ENCODE measurements at regions not wholly inside any gene's neighbourhood (a gene's known extent, or its start where the extent isn't known, plus 50 kb on each side); places are given as distances from the start of the nearest gene placed in this dataset.
"Not testable (repeated sequence)": the region's sequence is repeated elsewhere in the genome, so short reads cannot be mapped to it uniquely, and the experiment has no call there.

DNA sequence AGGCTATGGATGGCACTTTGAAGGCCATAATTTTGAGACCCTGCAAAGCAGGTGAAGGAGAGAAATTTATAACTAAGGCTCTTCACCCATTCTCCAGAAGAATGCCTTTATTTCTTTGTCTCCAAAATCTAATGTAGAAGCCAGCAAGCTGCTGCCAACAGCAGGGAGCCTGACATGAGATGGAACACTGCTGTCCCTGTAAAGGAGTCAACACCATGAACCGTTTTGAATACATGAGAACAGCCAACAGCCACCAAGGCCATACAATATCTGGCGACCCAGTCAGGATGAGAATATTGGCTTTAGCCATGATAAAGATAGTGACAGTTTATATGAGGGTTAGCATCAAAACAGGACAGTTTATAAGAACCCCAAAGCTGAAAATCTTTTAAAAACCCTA lies 121.2 kb upstream of the LIFR start:
- no peak overlapping the region for H3K4me3 Mint-ChIP-seq
- H3K4me1 Mint-ChIP-seq (ENCODE audit: low read depth), result no peaks in the 10 kb centered on the region
- H3K36me3 Mint-ChIP-seq (ENCODE audit: low read depth), result no peaks in the 10 kb centered on the region
- no peak overlapping the region for H3K27ac Mint-ChIP-seq
- H3K27me3 Mint-ChIP-seq, result no peaks in the 10 kb centered on the region
- no peaks in the 10 kb centered on the region for H3K9me3 Mint-ChIP-seq
- intact Hi-C loops (cut with micrococcal nuclease), result no loop called here

DNA sequence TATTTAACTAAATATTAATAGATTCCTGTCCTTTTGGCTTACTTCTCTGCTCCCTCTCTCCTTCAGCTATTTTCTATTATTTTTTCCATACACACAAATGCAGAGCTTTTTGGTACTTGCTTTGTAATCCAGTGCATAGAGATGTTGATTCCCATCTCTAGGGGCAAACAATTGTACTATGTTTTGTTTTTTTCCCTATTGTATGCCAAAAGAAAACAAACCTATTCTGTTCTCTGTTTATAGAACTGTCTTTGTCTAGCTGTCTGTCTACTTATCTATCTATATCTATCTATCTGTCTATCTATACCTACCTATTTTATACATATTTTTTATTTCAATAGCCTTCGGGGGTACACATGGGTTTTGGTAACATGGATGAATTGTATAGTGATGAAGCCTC lies 121.6 kb upstream of the LIFR start:
- Mint-ChIP-seq H3K36me3 (ENCODE audit: low read depth) (no peaks in the 10 kb centered on the region), H3K4me1 (ENCODE audit: low read depth) (no peaks in the 10 kb centered on the region), H3K27ac (no peak overlapping the region), H3K4me3 (no peak overlapping the region), H3K27me3 (no peaks in the 10 kb centered on the region), H3K9me3 (no peaks in the 10 kb centered on the region)
- intact Hi-C loops (cut with micrococcal nuclease), result no loop called here

DNA sequence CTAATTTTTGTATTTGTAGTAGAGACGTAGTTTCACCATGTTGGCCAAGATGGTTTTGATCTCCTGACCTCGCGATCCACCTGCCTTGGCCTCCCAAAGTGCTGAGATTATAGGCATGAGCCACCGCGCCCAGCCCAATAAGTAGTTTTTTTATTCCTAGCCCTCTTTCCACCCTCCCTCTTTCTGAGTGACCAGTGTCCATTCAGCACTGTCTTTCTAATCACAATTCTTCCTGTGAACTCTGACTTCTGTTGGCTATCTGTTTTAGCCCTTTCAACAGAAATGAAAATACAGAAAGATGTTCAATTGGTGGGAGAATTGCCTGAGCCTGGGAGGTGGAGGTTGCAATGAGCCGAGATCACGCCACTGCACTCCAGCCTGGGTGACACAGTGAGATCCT lies 122.3 kb upstream of the LIFR start:
- H3K27ac Mint-ChIP-seq; H3K36me3 Mint-ChIP-seq (ENCODE audit: low read depth); H3K27me3 Mint-ChIP-seq; H3K4me3 Mint-ChIP-seq; H3K4me1 Mint-ChIP-seq (ENCODE audit: low read depth); H3K9me3 Mint-ChIP-seq; intact Hi-C loops (cut with micrococcal nuclease): not testable (repeated sequence)

DNA sequence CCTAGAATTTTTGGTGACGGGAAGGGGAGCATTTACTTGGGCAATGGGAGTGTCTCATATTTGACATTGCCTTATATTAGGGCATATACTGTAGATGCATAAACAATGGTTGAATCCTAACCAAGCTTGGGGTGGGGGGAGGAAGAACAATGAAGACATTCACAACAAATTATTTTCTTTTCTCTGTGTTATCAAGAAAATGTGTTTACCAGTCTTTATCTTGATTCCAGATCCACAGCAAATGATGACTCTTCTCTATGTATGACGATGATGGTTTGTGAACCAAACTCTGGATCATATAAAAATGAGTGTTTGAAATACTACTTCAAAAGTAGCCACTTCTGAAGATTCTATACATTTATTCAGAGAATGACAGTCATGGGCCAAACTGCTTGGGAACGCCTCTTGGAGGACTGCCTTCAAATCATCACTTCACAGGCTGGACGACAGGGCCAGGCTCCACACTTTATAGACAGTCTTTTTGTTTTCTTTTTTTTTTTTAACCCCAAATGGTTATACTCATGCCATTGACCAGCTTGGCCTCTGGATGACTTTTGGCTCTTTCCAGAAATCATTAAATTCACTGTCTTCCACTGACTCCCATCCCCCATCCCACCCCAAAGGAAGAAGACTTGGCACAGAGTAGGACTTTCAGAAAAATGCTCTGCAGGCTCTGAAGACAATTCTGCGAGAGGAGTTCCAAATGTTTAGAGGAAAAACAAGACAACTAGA lies 123.8 kb upstream of the LIFR start:
- Mint-ChIP-seq H3K9me3 (no peaks in the 10 kb centered on the region), H3K27ac (no peak overlapping the region), H3K27me3 (no peaks in the 10 kb centered on the region), H3K4me1 (ENCODE audit: low read depth) (no peaks in the 10 kb centered on the region), H3K4me3 (no peak overlapping the region), H3K36me3 (ENCODE audit: low read depth) (no peaks in the 10 kb centered on the region)
- intact Hi-C loops (cut with micrococcal nuclease), result no loop called here

DNA sequence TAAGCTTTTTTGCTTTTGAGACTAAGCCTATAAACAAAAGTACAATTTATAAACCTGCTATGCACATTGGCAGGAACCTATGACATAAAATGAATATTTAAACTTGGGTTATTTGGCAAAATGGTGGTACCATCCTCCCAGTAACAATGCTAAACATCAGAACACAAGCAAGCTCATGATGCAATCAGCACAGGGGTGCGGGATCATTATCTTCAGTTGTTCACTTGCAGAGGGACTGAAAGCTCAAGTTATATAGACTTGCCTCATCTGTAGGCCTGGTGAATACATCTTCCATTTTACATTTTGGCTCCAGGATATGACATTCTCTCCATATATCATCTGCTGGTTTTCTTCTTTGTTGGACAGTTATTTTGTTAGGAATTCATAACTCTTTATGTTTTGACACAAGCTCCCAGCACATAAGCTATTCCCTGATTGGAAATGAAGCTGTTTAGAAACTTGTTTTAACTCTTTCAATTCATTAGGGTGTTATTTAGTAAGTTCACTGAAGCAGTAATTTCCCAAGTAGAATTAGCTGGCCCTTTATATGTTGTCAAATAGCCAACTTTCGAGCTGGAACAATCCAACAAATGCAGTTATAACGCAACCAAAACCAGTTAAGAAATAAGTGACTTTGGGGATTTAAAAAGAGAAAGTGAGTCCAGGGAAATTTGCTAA lies 124.7 kb upstream of the LIFR start:
- H3K4me3 Mint-ChIP-seq, result no peak overlapping the region
- no peaks in the 10 kb centered on the region for H3K27me3 Mint-ChIP-seq
- H3K9me3 Mint-ChIP-seq, result no peaks in the 10 kb centered on the region
- no peaks in the 10 kb centered on the region for H3K36me3 Mint-ChIP-seq (ENCODE audit: low read depth)
- H3K4me1 Mint-ChIP-seq (ENCODE audit: low read depth), result no peaks in the 10 kb centered on the region
- intact Hi-C loops (cut with micrococcal nuclease), result no loop called here
- no peak overlapping the region for H3K27ac Mint-ChIP-seq

DNA sequence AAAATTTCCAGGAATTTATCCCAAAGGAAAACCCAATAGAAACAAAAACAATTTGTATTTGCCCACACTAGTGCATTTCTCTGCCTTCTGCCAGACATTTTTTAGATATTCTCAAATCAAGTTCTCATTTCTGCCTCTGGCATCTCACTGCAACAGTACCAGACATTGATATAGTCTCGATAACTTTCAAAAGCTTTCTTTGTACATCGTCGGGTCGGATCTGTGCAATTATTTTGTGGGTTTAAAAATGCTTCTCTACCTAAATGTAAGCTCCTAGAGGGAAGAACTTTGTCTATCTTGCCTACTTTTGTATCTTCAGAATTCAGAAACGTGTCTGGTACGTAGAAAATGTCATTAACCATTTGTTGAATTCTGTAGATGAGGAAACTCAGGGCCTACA lies 125.5 kb upstream of the LIFR start:
- H3K4me1 Mint-ChIP-seq (ENCODE audit: low read depth), result no peaks in the 10 kb centered on the region
- no peak overlapping the region for H3K4me3 Mint-ChIP-seq
- H3K27ac Mint-ChIP-seq, result no peak overlapping the region
- no peaks in the 10 kb centered on the region for H3K36me3 Mint-ChIP-seq (ENCODE audit: low read depth)
- intact Hi-C loops (cut with micrococcal nuclease), result no loop called here
- H3K27me3 Mint-ChIP-seq, result no peaks in the 10 kb centered on the region
- no peaks in the 10 kb centered on the region for H3K9me3 Mint-ChIP-seq

DNA sequence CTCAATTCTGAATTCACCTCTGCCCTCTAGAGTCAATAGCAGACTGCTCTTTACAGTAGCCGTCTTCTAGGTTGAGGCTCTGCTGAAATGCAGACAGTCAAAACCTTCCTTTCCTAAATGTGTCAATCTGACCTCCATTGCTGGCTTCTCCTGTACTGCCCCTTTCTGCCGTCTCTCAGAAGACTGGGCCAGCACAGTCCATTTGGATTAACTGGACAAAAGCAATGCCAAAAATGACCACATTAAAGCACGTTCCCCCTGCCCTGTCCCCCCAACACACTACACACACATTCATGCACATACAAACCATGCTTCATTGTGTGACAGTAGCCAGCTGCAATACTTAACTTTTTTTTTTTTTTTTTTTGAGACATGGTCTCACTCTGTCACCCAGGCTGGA lies 130.2 kb upstream of the LIFR start:
- Mint-ChIP-seq H3K4me1 (ENCODE audit: low read depth) (no peaks in the 10 kb centered on the region), H3K27me3 (no peaks in the 10 kb centered on the region), H3K36me3 (ENCODE audit: low read depth) (no peaks in the 10 kb centered on the region), H3K4me3 (no peak overlapping the region), H3K27ac (no peak overlapping the region), H3K9me3 (no peaks in the 10 kb centered on the region)
- intact Hi-C loops (cut with micrococcal nuclease), result no loop called here

DNA sequence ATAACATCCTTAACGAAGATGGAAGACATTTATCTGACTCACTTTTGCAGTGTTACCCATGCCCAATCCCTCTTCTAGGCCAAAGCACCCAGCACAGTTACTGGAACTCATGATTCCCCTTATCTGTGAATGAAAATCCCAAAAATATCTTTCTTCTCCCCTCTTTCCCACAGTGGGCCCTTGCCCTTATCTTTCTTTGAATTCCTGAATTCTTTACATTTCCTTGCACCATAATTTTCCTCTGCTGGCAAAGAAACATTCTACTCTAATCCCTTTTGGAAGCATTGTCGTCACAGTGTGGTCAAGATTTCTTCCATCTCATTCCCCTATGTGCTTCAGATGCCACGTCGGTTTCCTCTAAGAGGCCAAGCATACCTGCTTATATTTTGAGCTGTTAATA lies 135.9 kb upstream of the LIFR start:
- Mint-ChIP-seq H3K4me1 (ENCODE audit: low read depth) (no peaks in the 10 kb centered on the region), H3K36me3 (ENCODE audit: low read depth) (no peaks in the 10 kb centered on the region), H3K27me3 (no peaks in the 10 kb centered on the region), H3K27ac (no peak overlapping the region), H3K4me3 (no peak overlapping the region), H3K9me3 (no peaks in the 10 kb centered on the region)
- intact Hi-C loops (cut with micrococcal nuclease), result no loop called here

DNA sequence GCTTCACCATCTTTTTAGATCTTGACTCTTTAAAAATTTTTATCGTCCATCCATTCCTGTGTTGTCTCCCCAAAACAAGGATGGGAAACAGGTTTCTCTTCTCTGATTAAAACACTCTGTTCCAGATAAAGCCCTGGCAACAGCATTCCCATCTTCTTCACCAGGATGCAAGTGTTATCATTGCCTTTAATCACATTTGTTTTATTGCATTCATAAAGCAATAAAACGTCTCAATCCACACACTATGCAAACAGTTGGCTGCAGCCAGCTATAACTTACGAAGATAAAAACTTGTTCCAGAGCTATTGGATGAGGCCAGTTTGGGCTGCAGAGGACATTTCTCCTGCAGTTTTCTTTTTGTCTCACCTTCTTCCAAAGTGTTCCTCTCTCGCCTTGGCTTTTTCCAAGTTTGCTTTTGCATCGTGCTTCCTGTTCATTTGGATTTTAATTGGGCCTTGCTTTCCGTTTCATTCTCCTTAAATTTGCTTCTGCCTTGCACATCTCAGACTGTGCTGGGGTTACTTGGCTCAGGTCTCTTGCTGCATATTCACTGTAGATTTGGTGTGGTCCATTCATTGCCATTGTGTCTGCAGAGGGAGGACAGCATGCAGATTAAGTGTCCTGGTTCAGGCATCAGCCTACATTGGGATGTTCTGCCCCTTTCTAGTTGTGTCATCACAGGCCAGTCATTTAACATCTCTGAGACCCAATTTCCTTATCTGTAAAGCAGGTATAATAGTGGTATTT lies 136.5 kb upstream of the LIFR start:
- Mint-ChIP-seq H3K27me3 (no peaks in the 10 kb centered on the region), H3K27ac (no peak overlapping the region), H3K4me3 (no peak overlapping the region)

DNA sequence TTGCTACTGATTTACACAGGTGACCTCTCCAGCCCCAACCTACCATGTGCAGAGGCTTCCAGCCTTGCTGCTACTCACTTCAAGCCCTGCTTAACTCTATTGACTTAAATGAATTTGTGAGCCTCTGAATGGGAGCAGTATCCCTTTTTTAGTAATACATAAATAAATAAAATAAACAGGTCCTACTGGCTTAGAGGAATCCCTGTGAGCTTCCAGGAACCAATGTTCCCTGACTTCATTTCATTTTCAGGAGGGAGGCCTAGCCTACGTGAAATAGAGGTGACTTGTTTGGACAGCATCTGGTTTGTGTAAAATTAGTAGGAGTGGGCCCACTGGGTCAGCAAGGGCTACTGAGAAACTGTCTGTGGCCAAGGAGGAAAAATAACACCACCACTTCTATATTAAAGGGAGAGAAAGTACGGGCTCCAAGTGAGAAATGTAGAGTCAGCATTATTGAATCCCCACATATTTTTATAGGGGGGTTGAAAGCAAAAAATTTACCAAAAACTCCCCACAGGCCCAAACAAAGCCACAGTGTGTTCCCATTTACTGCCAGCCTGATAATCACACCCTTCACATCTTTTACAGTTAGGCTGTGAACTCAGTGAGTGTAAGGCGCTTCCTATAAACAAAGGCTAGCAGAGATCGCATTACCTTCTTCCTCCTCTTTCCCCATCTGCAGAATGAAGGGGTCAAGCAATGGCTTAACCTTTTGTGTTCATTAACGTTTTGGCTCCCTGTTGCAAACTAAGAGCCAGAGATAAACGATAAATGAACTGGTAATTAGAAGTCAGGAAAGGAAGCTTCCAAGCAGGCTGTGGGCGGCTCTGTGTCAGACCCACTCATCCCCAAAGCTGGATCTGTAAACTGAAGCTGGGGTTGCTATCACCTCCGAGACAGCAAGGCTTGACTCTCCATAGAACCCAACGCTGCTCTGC lies 138.8 kb upstream of the LIFR start:
- Mint-ChIP-seq H3K27me3 (no peaks in the 10 kb centered on the region), H3K27ac (no peak overlapping the region), H3K9me3 (no peaks in the 10 kb centered on the region), H3K4me1 (ENCODE audit: low read depth) (no peaks in the 10 kb centered on the region), H3K36me3 (ENCODE audit: low read depth) (no peaks in the 10 kb centered on the region), H3K4me3 (no peak overlapping the region)
- intact Hi-C loops (cut with micrococcal nuclease), result no loop called here

More for the DNA sequence above, 136.5 kb upstream of the LIFR start:
- no peaks in the 10 kb centered on the region for H3K36me3 Mint-ChIP-seq (ENCODE audit: low read depth)
- no peaks in the 10 kb centered on the region for H3K9me3 Mint-ChIP-seq
- intact Hi-C loops (cut with micrococcal nuclease), result no loop called here
- H3K4me1 Mint-ChIP-seq (ENCODE audit: low read depth), result no peaks in the 10 kb centered on the region

DNA sequence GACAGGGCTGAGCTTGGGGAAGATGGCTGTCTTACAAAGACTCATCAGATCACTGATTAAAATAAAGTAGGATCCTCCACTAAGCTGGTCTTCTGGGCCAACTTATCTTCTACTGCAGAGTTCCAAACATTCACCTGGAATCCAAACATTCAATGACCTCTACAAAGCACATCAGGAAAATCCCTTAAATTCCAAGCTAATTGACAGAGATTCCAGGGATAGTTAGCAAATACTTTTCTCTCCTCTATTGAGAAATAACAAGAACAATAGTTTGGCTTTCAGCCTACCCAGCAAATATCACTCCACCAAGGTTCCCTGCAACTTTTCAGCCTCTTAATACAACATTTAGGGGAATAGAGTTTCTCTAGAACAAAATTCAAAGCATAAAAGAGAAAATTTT lies 140.6 kb upstream of the LIFR start:
- intact Hi-C loops (cut with micrococcal nuclease), result no loop called here
- Mint-ChIP-seq H3K27ac (no peak overlapping the region), H3K9me3 (no peaks in the 10 kb centered on the region), H3K36me3 (ENCODE audit: low read depth) (no peaks in the 10 kb centered on the region), H3K4me1 (ENCODE audit: low read depth) (no peaks in the 10 kb centered on the region), H3K4me3 (no peak overlapping the region), H3K27me3 (no peaks in the 10 kb centered on the region)

DNA sequence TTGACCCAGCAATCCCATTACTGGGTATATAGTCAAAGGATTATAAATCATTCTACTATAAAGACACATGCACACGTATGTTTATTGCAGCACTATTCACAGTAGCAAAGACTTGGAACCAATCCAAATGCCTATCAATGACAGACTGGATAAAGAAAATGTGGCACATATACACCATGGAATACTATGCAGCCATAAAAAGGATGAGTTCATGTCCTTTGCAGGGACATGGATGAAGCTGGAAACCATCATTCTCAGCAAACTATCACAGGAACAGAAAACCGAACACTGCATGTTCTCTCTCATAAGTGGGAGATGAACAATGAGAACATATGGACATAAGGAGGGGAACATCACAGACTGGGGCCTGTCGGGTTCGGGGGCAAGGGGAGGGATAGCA lies 140.3 kb upstream of the OSMR start:
- H3K27ac Mint-ChIP-seq; H3K4me1 Mint-ChIP-seq (ENCODE audit: low read depth); H3K36me3 Mint-ChIP-seq (ENCODE audit: low read depth); intact Hi-C loops (cut with micrococcal nuclease); H3K9me3 Mint-ChIP-seq; H3K27me3 Mint-ChIP-seq; H3K4me3 Mint-ChIP-seq: not testable (repeated sequence)

DNA sequence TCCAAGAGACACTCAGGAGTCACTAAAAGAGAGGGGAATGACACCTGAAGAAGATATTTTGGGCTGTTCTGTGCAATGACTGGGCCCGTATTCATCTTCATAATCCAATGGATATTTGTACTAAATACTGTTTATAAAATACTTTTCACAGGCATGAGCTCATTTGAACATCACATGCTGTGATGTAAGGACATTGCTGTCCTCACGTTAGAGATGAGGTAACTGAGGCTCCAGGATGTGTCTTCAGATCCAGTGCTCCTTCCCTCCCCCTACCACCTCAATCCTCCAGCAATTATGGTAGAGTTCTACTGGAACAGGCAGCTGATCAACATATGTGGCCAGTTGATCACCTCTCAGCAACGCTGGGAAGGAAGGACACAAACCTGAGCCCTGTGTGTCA lies 139.4 kb upstream of the OSMR start:
- Mint-ChIP-seq H3K27ac (no peak overlapping the region), H3K4me3 (no peak overlapping the region), H3K4me1 (ENCODE audit: low read depth) (no peaks in the 10 kb centered on the region), H3K36me3 (ENCODE audit: low read depth) (no peaks in the 10 kb centered on the region), H3K27me3 (no peaks in the 10 kb centered on the region), H3K9me3 (no peaks in the 10 kb centered on the region)
- intact Hi-C loops (cut with micrococcal nuclease), result no loop called here

All from dendritic cell treated with granulocyte-macrophage colony-stimulating factor and Interleukin-4, amounts not matched to agents 40 ng/mL and 50 ng/mL, for 4 days (primary cell).